T-helper 1 cell (primary cell): ENCODE measurements at regions not wholly inside any gene's neighbourhood (a gene's known extent, or its start where the extent isn't known, plus 50 kb on each side); places are given as distances from the start of the nearest gene placed in this dataset.

Experiments
- DNase-seq, 5 donors: peaks; one replicate each; pipeline ENCODE4 v3.0.0-alpha.2; 2012 to 2020

DNA sequence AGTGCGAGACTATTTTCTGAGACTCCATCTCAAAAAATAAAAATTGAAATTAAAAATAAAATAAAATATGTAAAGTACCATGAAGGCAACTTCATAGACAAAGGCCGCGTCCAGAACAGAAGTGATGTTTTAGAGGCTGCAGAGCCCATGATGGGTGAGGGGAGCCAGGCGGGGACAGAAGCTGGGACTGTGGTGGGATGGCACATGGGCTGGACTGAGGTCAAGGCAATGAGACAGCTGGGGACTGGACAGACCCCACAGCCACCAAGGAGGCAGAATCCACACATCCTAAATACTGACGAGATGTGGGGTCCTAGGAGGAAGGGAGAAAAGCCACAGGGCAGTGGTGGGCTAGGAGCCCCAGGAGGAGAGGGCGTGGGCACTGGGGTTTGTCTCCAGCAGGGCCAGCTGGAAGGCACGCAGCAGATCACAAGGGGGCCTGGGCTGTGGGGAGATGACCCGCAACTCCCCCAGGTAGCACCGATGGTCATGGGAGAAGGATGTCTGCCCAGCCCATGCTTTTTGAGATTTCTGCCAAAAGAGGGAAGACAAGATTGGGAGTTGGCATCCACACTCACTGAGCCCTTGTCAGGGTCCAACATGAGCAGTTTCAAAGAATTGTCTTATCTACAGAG is 74.3 kb downstream of the KCNF1 start:
- no peak for DNase-seq

GRCh38 chr2:10987439-10987838 is 75.7 kb downstream of the KCNF1 start:
- DNase-seq = no peak

- no peak for DNase-seq
These were observed 76.1 kb downstream of the KCNF1 start for GRCh38 chr2:10987861-10988260.

GRCh38 chr2:10989151-10989550 is 77.4 kb downstream of the KCNF1 start:
- no peak for DNase-seq

DNA sequence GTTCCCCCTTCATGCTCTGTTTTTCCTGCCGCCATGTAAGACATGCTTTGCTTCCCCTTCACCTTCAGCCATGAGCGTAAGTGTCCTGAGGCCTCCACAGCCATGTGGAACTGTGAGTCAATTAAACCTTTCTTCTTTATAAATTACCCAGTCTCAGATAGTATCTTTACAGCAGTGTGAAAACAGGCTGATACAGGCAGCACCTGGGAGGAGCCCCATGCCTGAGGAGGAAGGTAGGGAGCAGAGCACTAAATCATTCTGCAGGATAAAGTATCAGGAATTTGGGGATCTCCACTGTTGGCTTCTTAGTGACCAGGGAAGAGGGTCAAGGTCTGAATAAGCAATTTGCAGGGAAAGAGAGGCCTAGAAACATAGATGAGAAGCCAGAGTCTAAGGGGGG is 78.0 kb downstream of the KCNF1 start:
- DNase-seq = no peak

GRCh38 chr2:10990561-10991111 is 78.9 kb downstream of the KCNF1 start:
- DNase-seq = no peak

DNA sequence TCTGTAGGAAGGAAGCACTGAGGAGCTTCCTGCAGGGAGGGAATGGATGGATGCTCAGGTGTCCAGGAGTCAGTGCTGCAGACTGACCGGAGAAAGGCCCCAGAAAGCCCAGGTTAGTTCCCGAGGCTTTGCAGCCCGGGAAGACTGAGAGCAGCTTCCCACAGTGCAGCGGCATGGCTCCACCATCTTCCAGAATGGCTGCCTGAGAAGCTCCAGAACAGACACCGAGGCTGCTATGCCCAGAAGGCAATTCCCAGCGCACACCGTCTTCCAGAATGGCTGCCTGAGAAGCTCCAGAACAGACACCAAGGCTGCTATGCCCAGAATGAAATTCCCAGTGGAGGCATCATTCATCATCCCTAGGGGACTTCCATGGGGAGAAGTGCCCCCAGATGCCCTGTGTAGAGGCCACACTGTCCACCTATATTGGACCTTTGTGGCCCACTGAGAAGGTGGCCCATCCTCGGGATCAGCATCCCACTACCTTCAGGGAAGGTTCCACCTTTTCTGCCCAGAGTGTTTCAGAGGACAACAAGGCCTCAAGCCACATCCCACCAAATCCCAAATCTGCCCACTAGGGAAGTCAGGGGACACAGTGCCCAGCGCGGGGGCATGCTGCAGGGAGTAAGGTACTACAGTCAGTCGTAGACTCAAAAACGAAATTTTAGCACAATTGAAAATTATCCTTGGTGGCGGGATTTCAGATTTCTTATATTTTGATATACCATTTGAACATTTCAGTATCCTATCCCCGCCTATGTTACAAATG is 80.5 kb downstream of the KCNF1 start:
- no peak for DNase-seq

DNA sequence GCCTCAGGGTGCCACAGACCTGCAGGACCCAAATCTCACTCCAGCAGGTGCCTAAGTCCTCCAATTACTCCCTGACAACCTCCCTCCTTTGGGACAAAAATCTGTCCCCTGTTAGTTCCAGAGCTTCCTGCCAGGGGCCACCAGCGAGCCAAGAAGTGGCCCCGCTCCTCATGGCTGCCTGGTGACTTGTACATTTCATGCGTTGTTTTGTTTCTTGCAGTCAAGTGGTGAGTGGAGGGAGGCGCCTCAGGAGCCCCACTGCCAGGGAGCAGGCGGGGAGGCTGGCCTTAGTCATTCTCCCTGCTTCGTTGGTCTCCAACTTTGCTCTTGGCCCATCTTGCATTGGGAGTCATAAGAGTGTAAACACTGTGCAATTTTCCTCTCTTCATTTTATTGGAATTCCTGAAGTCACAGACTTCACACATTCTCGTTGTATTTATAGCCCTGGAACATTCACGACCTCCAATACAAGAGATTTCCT is 81.3 kb downstream of the KCNF1 start:
- no peak for DNase-seq

GRCh38 chr2:10995366-10995970 is 83.7 kb downstream of the KCNF1 start:
- DNase-seq = no peak

- no peak for DNase-seq
These were observed 92.5 kb downstream of the KCNF1 start for GRCh38 chr2:11004199-11004598.

DNA sequence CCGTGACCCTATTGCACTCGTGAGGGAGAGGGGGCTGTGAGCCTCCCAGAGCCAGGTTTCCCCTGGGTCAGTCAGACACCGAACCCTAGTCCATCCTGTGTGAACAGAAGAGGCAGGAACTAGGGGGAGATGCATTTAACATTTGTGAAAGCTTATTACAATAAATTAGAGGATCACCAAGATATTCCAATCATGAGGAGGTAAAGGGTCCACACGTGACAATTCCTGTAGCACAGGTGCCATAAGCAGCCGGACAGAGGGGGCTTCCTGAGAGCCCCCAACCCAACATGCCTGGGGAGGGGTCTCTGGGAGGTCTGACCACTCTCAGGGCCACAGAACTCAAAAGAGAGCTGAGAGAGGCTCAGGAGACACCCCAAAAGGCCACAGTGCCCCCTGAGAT is 93.3 kb downstream of the KCNF1 start:
- no peak for DNase-seq

GRCh38 chr2:11006191-11006590 is 94.5 kb downstream of the KCNF1 start:
- DNase-seq = no peak

GRCh38 chr2:11007331-11008264 is 95.9 kb downstream of the KCNF1 start:
- no peak for DNase-seq

DNA sequence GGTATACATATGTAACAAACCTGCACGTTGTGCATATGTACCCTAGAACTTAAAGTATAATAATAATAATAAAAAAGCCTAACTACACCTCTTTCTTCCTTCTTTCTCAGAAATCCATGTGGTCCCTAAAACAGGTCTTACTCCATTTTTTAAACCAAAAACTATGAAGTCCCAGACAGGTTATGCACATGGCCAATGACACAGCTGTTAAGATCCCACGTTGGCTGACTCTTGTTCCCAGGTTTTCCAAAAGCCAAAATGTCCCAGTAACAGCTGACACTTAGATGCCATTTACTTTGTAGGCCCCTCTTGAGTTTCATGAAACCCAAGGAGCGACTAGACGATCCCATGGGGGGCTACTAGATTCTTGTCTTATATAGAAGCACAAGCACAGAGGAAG is 97.0 kb downstream of the KCNF1 start:
- DNase-seq = no peak

GRCh38 chr2:11009176-11009575 is 97.4 kb downstream of the KCNF1 start:
- no peak for DNase-seq

GRCh38 chr2:11009891-11010290 is 98.2 kb downstream of the KCNF1 start:
- DNase-seq = no peak

- DNase-seq = no peak
These were observed 99.6 kb downstream of the KCNF1 start for GRCh38 chr2:11011359-11011758.

DNA sequence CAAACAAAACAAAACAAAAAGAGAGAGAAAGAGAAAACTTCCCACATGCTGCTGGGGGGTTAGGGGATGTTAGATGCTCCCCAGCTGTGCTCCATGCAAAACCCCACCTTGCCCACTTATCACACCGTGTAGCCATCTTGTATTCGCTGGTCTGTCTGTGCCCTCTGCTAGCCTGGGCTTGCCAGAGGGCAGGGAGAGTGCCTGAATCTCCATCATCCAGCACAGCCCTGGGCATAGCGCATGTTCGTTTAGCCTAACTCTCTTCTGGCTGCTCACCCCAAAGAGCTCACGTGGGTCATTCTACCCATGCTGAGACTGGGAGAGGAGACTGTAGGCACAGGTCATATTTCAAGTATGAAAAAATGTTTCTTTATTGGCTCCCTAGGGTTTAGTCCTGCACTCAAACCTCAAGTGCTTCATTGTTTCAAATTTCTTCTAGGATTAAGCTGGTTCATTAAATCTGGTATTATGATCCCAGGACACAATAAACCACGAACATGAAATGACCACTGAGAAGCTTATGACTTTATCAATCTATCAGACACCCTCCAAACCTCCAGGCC is 100.5 kb downstream of the KCNF1 start:
- no peak for DNase-seq

GRCh38 chr2:11013196-11013595 is 101.5 kb downstream of the KCNF1 start:
- DNase-seq = no peak

DNA sequence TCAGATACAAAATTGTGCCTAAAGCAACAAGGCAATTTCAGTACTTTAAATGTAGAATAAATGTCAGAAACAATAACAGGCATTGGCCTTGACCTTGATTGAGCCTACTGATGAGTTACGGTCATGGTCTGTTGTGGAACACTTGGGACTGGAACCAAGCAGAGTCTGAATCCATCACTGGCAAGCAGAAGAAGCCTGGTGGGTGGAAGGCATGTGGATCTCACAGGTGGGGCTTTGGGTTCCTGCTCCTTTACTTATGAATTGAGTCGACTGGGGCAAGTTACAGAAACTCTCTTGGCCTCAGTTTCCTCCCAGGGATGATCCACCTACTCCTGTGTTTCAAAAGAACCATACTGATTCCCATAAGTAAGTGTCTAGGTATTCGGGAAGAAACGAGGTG is 102.3 kb downstream of the KCNF1 start:
- DNase-seq = no peak

DNA sequence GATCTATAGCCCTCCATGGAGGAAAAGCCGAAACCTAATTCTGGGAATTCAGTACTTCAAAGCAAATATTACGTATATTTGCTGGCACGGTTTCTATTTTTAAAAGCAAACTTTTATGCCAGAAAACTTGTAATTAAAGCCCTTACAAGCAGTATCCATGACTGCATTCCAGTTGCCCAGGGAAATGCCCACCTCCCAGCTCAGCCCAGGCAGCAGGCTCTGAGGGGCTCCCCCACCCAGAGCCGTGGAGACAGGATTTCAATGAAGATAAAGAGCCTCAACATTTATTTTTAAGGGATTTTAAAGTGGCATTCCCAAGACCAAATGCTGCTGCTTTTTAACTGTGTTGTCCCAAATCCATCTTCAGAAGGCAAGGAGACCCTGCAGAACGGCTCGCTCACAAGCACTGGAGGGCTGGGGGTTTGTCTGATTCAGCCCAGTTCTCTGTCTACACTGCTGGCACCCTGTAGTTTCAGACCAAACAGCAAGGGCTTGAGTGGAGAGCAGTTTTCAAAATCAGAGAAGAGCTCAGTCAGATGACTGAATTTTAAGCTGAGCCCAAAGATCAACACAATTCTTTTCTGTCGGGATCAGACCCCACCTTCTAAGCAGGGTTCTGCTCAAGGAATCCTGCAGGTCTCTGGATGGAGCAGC is 105.1 kb downstream of the KCNF1 start:
- DNase-seq = no peak

DNA sequence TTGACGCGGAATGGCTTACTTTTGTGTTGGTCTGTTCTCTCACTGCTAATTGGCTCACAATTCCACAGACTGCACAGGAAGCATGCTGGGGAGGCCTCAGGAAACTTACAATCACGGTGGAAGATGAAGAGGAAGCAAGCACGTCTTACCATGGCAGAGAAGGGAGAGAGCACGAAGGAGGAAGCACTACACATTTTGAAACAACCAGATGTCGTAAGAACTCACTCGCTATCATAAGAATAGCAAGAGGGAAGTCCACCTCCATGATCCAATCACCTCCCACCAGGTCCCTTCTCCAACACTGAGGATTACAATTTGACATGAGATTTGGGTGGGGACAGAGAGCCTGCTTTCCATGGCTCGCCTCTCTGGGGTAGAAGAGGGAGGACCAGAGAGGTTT is 106.2 kb downstream of the KCNF1 start:
- no peak for DNase-seq
